ENCODE measurements at regions not wholly inside any gene's neighbourhood (a gene's known extent, or its start where the extent isn't known, plus 50 kb on each side); places are given as distances from the start of the nearest gene placed in this dataset.
"Not testable (repeated sequence)": the region's sequence is repeated elsewhere in the genome, so short reads cannot be mapped to it uniquely, and the experiment has no call there.

DNA sequence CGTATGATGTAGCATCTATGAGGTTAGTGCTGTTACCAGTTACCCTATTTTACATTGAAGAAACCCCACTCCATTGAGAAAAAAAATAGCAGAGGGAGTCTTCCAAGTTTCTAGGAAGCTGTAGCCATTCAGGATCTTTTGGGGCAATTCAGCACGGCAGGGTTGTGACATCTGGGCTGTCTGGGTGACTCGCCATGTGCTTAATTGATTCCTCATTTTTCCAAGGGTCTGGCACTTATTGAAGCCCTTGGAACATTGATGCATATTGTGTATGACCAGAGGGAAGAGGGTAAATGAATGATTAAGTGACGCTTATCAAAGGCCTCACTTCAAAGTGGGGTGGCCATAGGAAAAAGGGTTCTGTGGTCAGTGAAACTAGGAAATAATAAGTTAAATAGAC is 248.7 kb downstream of the ARHGAP12 start:
- no peak for ATAC-seq

DNA sequence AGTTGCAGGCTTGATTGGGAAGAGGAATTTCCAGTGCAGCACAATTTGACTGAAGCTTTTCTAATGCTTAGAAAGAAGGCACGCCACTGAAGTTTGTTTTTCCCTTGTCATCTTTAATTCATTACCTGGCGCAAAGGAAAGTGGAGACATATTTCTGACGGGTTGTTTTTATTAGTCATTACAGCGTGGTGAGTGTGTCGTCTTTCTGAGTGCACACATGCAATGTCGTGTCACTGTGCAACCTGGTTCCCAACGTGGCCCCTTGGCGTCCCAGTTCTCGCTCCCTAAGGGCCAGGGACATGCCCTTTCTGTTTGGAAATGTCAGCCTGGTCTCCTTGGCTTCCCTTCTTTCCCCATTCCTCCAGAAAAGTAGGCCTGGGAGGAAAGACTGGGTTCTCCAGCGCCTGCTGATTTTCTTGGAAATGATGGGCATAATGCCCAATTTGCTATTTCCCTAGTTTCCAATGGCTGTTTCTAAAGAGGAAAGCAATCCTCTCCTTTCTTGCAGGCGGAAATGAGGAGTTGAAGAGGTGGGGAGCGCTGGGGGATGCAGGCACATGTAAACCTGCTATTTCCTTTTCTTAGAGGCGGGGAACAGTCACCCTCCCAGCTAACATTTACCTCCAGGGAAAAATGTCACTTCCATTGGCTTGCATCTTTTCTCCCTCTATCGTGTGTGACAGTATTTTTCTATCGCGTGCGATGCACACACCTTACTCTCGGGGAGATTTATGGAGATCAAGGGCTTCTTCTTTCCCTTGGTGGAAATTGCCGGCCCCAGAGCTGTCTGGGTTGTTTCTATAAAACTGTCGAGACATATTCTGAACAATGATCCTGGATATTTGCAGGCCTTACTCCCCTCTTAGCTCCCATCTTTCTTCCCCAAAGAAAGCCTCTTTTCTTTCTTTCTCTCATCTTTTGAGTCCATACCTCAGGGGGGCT is 249.8 kb downstream of the ARHGAP12 start:
- no peak for ATAC-seq

DNA sequence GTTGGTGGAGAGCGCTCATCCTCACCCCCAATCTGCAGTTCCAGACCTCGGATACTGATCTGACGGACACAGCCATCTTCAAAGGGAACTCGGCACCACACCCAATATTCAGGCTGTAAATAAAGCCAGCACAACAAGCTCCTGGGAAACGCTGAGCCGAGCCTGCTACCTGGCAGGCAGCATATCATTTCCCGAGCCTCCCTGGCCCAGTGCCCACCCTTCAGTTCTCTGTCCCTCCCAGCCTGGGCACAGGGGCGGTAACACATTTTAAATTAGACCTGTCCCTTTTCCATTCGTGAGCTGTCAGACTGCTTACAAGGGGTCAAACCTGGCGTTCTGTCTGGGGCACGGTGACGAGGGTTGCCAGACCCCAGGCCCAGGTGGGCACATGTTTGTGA is 250.5 kb downstream of the ARHGAP12 start:
- peak; percentile 29 for ATAC-seq

DNA sequence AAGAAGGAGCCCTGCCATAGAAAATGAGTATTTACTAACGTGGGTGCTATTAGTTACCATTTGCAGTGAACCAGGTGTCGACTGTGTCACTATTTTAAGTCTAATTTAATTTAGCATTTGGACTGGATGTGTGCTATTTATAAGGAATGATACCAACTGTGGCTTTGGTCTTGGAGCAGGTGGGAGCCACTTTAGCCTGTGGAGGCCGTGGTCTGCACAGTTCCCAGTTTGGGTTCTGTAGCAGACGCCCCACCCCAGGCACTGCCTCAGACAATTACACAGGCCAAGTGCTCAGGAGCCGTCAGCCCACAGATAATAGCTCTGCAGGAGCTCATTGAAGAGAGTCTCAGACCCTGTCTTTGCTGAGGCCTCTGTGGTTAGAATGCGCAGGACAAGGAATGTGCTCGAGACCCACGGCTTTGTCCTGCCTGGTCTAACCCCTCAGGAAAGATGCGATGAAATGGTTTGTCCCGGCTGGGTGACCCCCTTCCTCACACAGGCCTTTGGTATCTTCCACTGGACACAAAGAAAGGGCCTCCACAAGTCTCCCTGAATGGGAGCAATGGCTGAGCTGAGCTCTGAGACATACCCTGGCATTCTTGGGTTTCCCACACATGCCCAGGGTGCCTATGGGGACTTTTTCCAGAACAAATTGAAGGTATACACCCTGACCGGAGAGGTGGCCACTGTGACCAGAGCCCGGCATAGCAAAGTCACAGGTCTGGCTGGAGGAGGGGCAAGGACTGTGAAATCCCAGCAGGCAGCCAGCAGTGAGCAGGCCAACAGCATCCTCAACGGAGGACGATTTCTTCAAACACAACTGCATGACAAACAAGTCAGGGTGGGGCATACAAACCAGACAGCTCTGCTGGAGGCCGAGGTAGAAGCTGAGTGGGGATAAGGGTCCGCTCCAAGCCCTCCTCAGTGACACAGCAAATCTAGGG is 251.2 kb downstream of the ARHGAP12 start:
- ATAC-seq = no peak

DNA sequence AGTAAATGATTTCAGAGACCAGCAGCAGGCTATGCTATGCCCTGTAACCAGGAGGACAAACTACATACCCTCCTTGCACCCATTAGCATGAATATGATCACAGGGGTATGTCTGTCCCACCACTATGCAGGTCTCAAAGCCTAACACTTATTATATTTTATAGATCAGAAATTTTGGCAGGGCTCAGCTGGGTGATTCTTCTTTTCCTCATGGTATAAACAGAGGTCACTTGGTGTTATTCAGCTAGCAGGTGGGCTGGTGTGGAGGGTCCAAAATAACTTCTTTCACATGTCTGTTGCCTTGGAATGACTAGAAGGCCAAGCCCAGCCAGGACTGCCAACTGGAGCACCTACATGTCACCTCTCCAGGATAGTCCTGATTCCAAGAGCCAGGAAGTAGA is 252.9 kb downstream of the ARHGAP12 start:
- ATAC-seq = no peak

DNA sequence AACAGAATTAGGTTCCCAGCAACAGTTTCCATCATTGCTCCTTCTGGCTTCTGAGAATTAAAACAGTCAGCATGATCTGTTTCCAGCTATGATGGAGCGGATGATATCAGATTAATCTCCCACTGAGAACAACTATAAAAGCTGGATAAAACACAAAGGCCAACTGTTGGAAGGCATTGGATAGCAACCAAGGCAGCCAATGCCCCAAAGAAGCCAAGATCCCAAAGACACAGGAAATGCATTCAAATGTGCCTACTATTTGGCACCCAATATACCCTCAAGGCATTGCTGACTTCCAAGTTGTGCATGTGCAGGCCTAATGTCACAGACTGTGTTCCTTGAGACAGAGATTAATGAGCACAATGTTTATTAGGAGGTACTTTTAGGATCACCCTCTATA is 259.3 kb downstream of the ARHGAP12 start:
- ATAC-seq = no peak

DNA sequence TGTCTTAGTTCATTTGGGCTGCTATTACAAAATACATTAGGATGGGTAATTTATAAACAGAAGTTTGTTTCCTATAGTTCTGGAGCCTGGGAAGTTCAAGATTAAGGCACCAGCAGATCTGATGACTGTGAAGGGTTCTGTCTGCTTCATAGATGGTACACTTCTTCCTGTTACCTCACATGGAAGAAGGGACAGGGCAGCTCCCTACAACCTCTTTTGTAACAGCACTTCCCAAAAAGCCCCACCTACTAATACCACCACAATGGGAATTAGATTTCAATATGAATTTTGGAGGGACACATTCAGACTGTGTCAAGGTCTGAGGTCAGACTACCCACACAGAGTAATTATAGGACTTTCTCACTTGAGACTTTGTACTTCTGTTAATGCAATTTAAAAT is 260.3 kb downstream of the ARHGAP12 start:
- no peak for ATAC-seq

DNA sequence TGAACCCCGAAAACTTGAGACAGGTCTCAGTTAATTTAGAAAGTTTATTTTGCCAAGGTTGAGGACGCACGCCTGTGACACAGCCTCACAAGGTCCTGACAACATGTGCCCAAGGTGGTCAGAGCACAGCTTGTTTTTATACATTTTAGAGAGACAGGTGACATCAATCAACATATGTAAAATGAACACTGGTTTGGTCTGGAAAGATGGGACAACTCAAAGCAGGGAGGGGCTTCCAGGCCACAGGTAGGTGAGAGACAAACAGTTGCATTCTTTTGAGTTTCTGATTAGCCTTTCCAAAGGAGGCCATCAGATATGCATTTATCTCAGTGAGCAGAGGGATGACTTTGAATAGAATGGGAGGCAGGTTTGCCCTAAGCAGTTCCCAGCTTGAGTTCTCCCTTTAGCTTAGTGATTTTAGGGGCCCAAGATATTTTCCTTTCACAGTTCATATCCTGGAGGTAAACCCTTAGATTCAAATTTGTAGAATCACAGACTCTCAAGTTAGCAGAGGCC is 262.8 kb downstream of the ARHGAP12 start:
- ATAC-seq = not testable (repeated sequence)

DNA sequence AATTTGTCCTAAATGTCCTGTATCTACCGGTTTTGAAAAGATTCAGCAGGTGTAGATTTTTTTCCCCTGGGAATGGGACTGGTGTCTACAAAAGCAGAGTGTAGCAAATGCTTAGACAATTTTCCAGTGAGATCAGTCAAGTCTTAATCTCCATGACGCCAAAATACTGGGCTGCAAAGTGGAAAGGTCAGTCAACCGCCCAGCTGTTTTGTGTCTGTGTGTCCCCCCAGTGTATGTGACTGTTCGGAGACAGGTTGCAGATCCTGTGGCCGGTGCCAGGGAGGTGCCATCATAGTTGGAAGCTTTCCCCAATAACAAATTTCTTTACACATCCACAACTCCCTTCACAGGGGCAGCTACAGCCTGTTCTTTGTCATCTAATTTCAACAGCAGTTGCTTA is 263.8 kb downstream of the ARHGAP12 start:
- ATAC-seq = no peak

DNA sequence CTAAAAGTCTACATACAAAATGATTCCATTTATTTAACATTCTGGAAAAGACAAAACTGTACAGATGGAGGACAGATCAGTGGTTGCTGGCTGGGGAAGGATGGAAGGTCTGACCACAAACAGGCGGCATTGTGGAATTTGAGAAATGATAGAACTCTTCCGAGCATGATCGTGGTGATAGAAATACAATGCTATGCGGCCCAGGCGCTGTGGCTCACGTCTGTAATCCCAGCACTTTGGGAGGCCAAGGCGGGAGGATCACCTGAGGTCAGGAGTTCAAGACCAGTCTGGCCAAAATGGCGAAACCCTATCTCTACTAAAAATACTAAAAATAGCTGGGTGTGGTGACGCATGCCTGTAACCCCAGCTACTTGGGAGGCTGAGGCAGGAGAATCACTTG is 264.6 kb downstream of the ARHGAP12 start:
- ATAC-seq = not testable (repeated sequence)

DNA sequence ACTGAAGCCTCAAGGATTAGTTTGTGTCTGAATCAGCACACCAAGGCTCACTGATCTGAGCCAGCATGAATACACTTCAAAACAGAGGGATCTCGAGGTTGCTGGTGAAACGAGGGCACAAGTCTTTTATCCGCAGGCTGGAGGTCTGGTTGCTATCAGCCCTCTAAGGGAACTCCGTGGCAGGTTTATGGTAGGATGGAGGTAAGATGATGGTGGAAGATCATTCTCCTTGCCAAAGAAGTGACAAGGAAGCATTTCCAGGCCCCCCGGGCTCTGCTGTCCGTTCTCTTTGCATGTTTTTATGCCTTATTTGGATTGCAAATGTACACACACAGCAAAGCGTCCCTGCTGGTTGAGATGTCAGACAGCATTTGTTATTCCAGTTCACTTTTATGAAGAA is 268.3 kb downstream of the ARHGAP12 start:
- no peak for ATAC-seq

DNA sequence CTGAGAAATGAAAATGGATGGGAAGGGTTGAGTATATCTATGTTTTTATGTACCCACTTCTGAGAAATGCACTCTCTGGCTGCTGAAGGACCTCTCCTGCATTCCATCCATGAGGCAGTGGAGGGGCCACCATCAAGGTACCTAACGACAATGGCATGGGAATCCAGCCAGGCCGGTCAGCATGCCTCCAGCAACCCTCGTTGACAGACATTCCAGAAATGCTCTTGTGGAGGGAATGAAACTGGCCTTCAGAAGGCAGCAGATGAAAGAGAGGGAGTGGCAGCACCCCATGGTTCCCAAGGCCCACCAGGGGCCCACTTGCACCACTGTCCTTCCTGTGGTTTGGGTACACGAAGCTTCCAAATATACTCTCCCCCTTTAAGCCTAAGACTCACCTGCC is 269.0 kb downstream of the ARHGAP12 start:
- no peak for ATAC-seq

DNA sequence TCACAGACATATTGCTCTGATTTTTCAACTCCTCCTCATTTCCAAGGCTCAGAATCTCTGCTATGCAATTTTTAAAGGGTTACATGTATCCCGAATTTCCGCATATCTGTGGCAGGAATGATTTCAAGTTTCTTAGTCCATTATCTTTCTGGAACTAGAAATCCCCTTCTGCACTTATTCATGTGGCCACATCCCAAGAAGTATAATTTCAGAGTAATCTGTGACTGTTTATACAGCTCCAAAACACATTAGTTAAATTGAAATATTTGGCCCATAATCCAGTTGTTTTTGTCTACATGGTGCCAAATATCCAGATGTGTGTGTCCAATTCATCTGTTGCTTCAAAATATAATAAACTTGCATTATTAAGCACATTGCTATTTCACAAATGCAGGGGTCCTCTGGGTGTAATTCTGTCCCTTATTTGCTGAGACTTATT is 271.2 kb downstream of the ARHGAP12 start:
- ATAC-seq = no peak

DNA sequence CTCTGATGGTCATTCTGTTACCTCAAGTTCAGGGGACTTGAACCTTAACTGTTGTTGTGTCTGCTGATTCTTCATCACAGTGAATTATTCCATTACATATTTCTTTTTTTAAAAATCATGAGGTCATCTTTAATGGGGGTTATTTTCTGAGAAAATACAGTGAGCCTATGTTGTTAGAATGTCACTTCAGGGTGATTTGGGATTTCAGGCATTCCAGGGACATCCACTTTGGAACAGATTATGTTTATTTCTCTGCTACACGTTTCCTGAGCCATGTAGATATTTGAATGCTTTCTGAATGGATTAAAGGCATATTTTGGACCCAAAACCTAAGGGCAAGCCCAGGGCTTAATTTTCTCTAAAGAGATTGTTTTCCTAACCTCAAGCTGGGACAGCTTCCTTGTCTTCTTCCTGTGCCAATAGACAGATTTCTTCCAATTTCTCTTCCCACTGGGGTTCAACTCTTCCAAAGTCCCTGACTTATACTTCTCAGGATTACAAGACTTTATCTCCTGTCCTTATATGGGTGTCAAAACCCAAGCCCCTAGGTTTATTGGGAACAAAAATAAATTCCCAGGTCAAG is 271.7 kb downstream of the ARHGAP12 start:
- no peak for ATAC-seq

DNA sequence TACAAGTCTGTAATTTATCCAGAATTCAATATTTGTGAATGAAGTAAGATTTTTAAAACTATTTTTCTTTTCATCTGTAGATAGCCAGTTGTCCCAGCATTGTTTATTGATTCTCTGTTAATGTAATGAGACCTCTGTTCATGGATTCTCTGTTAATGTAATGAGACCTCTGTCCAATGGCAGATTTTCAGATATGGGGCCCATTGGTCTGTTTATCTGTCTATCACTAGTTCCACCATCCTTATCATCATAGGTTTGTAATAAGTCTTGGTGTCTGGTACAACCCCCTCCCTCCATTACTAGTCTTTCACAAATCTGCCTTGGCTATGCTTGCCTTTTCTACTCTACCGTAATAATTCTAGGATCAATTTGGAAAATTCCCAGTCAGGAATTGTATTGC is 276.6 kb downstream of the ARHGAP12 start:
- ATAC-seq = no peak

DNA sequence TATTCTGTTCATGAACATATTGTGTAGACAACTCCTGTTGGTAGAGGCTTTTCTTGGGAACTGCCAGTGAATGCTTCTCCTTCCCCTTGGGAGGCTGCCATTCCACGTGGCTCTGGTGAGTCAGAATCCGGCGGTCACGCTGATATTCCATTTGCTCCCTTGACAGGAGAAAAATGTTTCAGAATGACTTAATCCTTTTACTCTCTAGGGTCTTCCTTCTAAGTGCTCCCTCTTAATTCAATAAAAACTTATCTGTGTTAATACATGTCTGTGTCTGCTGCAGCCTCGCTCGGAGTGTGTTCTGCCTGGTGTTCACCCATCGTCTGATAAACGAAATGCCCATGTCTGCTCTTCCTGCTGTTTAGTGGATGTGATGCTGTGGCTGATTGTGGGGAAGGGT is 278.6 kb downstream of the ARHGAP12 start:
- ATAC-seq = no peak

DNA sequence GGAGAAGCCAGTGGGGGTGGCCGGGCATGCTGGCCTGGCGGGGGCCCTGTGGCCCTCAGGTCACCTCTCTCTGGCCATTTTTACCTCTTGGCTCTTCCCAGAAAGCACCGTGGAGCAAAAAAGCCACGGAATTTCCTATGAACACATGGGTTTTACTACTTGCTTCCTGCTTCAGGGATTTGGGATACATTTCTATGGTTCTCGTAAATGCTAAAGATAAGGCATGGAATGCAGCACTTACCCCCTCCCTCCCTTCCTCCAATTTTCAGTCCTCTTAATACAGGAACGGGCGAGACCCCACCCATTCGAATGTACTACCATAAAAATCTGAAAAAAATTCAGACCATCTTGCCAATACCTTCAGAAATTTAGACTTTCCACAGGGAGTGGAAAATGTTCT is 279.7 kb downstream of the ARHGAP12 start:
- no peak for ATAC-seq

DNA sequence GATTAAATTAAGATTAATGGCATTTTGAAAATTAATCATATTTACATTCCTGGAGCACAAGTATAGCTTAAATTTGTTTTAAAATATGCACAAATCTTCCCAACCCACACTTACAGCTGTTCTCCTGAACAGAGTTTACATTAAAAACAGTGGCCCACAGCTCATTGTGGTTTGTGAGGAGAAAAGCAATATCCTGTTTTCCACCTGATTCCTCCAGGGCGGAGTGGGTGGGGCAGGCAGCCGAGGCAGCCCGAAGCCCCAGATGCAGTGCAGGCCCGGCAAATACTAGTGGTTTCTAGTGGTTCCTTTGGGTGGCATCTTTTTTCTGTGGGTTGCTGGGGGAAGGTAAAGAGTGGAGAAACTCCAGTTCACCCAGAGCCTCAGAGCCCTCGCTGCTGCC is 280.8 kb downstream of the ARHGAP12 start:
- ATAC-seq = no peak

DNA sequence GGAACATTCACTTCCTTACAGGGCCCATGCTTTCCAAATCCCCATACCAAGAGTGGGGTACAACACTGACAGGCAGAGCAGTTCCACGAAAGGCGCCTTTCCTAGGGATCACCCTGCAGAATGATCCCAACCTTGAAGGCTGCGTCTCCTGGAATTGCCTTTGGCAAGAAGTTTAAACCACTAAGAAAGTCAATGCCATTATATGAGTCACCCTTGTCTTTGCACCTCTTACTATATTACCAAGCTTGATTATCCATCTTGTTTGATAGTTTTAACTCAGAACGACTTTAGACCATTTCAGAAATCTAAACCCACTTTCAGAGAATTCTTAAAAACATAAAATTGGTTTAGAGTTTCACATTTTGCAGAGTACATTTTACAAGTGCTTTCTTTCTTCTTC is 282.1 kb downstream of the ARHGAP12 start:
- ATAC-seq = no peak

DNA sequence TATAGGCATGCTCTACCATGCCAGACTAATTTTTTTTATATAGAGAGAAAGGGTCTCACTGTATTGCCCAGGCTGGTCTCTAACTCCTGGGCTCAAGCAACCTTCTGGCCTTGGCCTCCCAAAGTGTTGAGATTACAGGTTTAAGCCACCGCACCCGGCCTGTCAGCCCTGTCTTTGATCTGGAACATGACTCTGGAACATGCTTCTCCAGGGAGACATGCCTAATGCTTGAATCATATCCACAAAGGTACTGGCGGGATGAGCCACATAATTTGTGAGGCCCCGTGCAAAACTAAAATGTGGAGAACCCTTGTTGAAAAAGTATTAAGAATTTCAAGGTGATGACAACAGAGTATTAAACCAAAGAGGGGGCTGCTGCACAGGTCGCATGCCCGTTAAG is 282.8 kb downstream of the ARHGAP12 start:
- no peak for ATAC-seq

DNA sequence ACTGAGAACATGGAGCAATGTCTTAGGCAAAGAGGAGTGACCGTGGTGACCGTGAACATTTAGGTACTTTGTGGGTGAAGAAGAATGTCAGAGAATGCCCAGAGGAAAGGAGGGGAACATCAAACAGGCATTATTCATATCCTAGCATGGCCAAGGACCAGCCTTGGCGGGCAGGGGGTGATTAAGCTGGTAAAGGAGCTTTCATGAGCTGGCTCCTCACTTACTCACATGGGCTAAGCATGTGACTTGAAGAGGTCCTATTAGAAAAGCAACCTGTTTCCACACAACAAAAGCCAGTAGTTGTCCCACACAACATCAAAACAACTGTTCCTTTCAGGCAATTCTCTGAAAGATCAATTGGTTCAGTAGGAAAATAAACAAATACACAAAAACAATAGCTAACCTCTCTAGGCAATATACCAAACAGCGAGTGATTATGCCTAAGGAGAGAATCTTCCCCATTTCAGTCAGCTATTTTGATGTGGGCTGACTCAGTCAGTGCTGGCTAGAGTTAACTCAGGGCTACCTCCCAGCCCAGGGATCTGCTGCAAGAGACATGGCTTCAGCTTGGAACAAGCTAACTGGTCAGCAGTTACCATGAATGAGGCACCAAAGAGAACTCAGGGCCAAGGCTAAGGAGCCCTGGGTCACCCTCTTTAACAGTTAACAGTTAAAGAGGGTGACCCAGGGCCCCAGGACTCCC is 283.5 kb downstream of the ARHGAP12 start:
- ATAC-seq = no peak

DNA sequence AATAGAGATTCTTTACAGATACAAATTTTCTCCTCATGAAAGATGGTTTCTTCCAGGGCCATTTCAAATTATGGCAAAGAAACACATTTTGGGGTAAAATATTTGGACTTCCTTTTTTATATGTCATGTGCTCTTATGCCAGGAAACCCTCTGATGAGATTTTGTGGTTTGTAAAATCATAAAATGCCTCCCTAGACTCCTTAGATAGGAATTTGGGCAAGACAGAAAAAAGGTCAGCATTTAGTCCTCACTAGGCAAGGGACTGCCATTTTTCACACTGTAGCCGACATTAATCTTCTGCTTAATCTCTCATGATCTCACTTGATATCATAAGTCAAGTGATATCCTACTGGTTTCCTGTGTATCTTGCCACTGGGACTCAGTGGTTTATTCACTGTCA is 286.4 kb downstream of the ARHGAP12 start:
- no peak for ATAC-seq
